ENCODE measurements at regions not wholly inside any gene's neighbourhood (a gene's known extent, or its start where the extent isn't known, plus 50 kb on each side); places are given as distances from the start of the nearest gene placed in this dataset.

DNA sequence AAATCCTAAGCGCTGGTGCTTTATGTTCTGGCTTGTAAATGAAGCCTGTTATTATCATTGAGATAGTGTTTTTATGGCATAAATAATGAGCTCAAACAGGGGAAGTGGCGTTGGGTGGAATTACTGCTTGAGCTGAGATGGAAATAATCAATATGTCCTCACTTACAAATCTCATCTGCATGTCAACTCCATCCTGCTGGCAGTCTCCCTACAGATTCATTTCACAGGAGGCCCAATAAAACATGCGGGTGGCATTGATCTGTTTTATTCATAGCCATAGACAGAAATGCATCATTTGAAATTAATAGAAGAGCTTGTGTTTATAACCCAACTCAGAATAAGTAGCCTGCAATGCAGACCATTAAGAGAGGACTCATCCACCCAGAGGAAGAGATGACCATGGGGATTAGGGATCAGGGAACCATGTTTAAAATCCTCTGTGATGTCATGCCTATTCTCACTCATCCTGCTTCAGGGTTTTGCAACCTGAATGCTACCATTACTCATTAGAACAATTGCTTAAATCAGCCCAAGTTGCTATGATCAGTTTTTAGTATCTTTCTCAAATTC is 680.4 kb downstream of the TLR4 start:
- no peak for TF ChIP-seq CTCF (optimal IDR thresholded peaks at IDR 0.05 in 1 of 3, IDR thresholded peaks at IDR 0.05 in 1 of 3, conservative IDR thresholded peaks at IDR 0.05 in 1 of 3; ENCODE audit: extremely low read depth in 1 of 3, insufficient read depth in 2 of 3, low read length in 3 of 3)
- no peak for TF ChIP-seq EZH2 (IDR thresholded peaks at IDR 0.05; ENCODE audit: low read length)
